22Rv1 (cell line): ENCODE measurements at regions not wholly inside any gene's neighbourhood (a gene's known extent, or its start where the extent isn't known, plus 50 kb on each side); places are given as distances from the start of the nearest gene placed in this dataset.

Experiments used
- CTCF ChIP-seq: fragments of 450-650 bp; IDR thresholded peaks from 2 replicates; pipeline ENCODE4 v1.5.1; 2017; ENCODE audit warnings: mild to moderate bottlenecking
- ZFX ChIP-seq: fragments of 450-650 bp; IDR thresholded peaks from 2 replicates; pipeline ENCODE4 v1.6.1; 2017; ENCODE audit warnings: antibody characterized with exemption, borderline replicate concordance

- TF ChIP-seq CTCF (no peak), ZFX (no peak)
Observed at GRCh38 chr3:146818866-146819265, 213.7 kb upstream of the PLSCR5 start.
